ENCODE measurements at regions not wholly inside any gene's neighbourhood (a gene's known extent, or its start where the extent isn't known, plus 50 kb on each side); places are given as distances from the start of the nearest gene placed in this dataset.
"Not testable (repeated sequence)": the region's sequence is repeated elsewhere in the genome, so short reads cannot be mapped to it uniquely, and the experiment has no call there.

DNA sequence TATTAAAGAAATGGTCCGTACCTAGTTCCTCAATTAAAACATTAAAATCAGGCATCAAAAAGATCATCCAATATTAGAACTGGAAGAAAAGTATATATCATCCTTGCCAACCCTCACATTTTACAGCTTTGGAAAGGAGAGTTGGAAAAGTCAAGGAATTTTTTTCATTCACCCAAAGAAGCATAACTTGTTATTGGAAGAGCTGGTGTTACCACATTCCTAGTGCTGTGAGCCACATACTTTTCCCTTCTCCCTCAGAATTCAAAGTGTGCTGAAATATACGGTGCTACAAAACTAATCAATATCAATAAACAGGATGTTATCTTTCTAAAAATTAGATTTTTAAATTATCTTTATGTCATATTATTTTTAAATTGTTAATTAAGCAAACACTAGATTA lies 202.1 kb upstream of the FAT3 start:
- no peak for DNase-seq

DNA sequence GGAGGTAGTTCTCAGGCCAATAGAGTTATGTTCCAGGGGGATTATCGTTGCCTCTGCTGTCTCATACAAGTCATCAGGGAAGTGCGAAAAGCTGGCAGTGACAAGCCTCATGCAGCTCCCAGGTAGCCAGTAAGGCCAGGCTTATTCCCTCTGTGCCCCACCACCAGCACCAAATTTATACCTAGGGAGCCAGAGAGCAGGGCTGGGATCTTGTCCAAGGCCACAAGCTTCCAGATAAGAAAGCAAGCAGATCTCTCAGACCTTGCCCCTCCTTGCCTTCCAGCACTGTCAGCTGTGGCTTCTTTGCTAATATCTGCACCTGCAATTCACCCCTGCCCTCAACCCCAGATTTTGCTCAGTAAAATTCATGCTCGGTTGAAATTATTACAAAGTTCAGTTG lies 206.3 kb upstream of the FAT3 start:
- DNase-seq, result no peak

DNA sequence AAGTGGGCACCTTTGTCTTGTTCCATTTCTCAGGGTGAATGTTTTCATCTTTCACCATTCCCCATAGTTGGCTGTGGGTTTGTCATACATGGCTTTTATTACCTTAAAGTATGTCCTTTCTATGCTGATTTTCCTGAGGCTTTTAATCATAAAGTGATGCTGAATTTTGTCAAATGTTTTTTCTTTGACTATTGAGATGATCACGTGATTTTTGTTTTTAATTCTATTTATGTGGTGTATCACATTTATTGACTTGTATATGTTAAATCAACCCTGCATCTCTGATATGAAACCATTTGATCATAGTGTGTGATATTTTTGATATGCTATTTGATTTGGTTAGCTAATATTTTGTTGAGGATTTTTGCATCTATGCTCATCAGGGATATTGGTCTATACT lies 216.4 kb upstream of the FAT3 start:
- no peak for DNase-seq

DNA sequence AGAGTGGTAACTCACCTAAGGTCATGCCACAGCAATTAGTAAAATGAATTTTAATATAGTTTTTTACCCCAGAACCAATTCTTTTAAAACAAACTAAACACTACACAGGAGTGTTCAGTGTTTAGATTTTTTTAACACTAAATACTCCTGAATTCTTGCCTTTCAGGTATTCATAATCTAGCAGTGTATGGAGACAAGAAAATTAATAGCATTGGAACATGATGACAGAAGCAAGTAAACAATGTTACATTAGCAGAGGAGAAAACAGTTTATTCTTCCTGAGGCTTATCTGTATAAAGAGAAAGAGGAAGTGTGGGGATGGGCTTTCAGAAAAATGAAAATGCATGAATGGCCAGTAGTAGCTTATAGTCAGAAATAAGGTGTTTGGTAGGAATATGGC lies 222.1 kb upstream of the FAT3 start:
- DNase-seq, result no peak

DNA sequence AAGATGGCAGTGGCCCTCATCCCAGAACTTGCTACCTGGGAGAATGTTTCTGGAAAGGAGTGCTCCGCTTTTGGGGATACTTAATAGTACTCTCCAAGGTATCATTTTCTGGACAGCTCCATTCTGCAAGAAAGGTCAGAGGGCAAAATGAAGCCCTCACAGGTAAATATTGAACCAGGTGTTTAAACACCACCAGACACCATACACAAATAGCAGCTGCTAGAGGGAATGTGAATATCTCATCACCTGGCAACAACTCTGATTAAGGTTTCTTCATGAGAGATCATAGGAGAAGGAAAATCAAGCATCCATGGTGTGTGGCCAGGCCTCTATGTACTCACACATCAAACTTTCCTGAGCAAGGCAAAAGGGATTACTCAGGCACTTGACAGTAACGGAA lies 226.1 kb upstream of the FAT3 start:
- no peak for DNase-seq

DNA sequence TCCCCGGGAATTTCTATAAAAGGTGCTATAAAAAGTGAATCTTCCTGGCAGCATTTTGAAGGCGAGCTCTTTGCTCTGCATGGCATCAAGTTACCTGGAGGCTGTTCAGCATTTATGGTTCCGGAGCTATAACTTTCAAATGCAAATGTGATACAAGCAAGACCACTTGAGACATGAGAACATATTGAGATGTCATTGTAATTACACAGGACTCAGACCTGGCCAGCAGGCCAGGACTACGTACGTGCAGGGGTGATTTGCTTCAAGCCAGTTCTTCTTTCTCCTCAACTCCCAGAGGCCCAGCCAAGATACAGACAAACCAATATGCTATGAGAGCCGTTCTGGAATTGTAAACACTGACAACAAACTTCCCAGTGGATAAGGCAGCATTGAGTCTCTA lies 227.4 kb upstream of the FAT3 start:
- DNase-seq, result no peak

DNA sequence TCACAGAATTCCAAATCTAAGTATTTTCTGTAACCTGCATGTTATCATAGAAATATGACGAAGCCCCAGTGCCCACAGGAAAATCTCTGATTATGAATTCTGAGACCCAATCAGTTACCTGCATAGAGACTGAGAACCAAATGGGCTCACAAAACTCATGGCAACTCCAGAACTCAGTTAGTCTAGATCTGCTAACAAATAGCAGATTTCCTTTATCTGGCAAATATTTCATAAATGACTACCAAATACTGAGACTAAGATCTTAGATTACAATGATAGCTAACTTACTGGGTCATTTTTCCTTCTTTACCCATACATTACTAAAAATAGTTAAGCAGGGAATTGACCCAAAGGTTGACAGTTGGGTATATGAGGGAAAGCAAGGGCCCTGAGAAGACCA lies 228.1 kb upstream of the FAT3 start:
- no peak for DNase-seq

DNA sequence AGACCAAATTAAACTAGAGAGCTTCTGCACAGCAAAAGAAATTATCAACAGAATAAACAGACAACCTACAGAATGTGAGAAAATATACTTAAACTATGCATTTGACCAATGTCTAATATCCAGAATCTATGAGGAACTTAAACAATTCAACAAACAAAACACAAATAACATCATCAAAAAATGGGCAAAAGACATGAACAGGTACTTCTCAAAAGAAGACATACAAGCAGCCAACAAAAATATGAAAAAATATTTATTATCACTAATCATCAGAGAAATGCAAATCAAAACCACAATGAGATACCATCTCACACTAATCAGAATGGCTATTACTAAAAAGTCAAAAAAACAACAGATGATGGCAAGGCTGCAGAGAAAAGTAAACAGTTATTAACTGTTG lies 236.2 kb upstream of the FAT3 start:
- DNase-seq, result not testable (repeated sequence)

DNA sequence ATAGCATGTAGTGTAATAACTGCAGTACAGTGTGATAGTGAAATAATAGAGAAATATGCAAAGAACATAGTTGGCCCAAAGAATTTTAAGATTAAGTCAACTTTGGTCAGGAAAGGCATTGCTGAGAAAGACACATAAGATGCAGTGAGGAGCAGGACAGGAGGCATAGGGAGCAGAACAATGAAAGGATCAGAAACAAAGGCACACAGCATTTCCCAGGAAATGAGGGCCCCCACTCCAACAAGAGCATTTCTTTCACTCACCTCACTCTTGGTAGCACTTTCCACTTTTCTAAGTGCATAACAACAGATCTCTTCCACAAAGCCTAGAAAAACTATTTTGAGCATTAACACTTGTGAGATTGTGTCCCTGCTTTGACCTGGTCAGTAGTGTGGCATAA lies 238.4 kb upstream of the FAT3 start:
- no peak for DNase-seq

DNA sequence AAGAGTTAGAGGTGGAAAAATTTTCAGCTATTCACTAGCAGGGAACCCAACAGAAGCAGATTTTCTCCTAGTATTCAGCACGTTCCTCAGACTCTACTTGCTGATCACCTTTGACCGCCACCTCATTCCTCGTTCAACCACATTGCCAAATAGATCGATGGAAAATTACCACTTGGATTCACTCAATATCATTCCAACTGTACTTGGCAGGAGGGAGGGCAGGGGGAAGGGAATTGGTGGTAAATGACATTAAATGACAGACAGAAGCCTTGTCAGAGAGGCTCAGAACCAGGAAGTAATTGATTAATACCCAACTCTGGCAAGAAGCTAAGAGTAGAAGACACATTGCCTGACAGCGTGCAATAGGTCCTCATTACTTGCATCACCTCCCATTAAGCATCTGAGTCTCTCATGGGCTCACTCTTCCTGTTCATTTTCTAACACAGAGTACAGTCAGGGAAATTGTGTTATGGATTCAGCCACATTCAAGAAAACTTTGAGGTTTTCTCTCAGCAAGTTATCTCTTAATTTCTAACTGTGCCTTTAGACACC lies 240.5 kb upstream of the FAT3 start:
- DNase-seq, result no peak

DNA sequence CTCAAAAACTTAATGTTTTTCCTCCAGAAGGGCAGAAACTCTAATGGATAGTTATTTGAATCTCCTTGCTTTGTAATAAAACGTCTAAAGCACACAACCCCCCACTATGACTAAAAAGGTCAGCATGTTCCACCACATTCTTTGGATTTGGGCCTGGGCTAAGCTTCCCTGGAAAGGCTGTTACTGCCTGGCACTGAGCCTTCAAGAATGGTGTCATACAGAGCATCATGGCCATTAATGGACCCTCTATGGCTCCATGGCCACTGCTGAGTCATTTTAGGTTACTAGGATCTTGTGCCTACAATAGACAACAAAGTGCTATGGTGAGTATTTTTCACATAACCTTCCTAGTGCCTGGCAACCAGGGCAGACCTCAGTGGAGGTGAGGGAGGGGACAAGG lies 242.6 kb upstream of the FAT3 start:
- DNase-seq, result no peak

DNA sequence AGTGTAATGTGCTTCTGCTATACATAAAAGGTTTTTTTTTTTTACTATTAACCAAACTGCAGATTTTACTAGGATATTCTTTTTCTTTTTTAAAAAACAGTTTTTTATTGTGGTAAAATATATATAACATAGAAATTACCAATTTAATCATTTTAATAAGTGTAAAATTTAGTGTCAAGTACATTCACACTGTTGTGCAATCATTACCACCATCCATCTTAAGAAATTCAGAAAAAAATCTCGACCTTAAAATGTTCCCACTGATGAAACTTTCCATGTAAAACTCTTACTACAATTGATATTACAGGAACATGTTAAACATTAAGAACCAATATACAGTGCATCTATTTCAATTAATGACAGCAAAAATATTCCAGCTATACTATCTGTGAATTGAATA lies 244.8 kb upstream of the FAT3 start:
- no peak for DNase-seq

DNA sequence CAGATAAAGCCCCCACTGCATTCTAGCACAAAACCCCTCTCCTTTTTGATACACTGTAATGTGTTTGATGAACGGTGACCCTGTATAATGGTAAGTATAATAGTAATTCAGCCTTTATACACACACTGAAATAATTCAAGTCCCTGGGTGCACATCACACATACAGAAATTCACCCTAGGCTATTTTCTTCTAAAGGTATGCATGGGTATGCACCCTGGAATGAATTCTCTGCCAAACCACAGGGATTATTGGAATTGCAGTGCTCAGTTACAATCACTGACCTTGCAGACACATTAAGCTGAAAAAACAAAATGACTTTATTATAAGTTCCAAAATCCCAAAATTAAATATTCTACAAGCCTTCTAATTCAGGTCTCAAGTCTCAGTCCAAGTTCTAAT lies 245.9 kb upstream of the FAT3 start:
- DNase-seq, result no peak

DNA sequence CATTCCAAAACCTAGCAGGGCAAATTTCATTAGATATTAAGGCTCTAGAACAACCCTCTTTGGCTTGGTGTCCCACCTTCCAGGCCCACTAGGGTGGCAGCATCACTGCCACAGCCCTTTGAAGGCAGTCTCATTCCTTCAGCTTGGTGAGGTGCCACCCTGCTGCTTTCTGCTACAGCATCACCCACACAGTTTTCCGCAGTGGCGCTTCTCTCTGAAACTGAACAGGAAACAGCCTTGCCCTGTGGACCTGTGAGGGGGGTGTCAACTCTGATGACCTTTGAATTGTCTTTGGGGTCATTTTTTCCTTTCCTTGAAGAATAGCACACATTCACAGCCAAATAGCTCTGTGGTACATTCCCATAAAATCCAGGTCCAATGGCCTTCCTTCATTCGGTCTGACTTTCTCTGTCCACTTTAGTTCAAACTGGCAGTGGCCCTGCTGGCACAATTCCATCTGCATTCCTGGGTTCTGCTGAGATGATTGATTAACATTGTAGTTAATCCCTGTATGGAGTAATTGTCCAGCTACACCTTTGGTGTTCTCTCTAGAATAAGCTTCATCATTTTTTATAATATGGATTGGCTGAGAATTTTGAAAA lies 251.9 kb upstream of the FAT3 start:
- no peak for DNase-seq

DNA sequence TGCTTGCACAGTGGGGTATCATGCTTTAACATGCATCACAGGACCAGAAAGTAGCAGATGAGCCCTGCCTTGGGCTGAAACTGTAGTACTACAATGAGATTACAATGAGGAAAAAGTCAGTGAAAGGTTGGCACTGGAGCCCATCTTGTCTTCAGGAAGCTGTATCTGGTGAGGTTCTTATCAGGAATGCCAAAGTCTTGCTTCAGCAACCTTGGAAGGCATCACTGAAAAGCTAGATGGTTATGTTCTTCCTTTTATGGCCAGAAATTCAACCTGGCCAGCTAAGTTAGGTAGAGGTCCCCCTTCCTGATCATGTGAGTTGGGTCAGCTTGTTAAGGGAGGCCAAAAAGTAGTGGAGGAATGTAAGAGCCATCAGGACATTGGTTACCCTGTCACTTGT lies 254.0 kb upstream of the FAT3 start:
- DNase-seq, result no peak

DNA sequence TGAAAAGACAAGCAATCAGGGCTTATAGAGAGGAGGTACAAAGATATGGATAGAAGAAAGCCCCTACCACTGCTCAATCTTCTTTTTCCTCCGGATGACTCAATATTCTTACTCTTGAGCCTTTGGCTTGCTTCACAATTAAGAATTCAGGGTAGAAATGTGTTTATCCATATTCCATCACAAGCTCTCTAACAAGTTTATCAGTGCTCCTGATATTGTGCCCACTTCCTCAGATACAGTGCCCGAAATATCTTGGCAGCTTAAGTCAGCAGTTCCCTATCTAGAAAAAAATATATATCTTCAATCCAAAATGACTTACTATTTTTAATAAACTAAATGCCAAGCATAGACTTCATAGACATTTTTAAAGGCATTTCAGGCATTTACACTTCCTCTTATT lies 255.1 kb upstream of the FAT3 start:
- no peak for DNase-seq

DNA sequence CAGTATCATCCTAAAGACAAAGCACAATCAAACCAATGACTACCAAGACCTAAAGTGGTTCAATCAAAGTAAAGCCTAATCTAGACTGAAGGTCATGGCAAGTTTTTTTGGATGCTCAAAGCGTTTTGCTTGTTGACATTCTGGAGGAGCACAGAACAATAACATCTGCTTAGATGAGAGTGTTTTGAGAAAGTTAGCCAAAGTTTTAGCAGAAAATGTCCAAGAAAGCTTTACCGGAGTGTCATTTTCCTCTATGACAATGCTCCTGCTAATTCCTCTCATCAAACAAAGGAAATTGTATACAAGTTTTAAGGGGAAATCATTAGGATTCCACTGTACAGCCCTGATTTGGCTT lies 256.9 kb upstream of the FAT3 start:
- no peak for DNase-seq

DNA sequence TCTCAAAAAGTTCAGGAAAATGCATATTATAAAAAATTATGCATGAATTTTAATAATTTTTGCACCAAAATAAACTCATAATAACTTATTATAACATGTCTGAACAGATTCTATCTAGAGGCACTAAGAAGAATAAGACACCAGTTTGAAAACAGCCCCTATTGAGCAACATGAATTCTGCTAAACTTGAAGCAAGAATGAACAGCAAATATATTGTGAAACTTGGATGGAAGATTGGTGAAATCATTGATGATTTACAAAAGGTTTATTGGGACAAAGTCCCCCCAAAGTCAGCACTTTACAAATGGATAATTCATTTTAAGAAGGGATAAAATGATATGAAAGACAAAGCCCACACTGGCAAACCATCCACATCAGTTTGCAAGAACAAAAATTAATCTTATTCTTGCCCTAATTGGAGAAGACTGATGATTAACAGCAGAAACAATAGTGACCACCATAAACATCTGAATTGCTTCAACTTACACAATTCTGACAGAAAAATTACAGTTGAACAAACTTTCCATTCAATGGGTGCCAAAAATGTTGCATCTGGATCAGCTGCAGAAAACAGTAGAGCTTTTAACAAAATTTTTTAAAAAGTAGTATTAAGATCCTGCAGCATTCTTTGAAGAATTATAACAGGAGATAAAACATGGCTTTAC lies 257.5 kb upstream of the FAT3 start:
- DNase-seq, result no peak

DNA sequence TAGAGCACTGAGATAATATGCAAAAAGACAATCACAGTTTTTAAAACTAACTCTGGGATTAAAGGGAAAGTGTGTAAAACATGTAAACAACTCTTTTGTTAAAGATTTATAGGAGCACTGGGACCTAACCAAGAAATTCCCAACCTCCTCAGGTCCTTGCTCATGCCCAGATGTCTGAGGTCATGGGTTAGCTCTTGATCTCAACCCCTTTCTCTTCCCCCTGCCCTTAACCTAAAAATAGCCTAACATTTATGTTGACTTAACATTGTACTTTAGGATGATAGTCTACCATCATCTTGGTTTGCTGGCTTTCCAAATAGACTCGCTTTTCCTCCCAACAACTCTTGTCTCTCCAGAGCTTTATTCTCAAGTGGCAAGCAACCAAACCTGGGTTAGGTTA lies 258.2 kb upstream of the FAT3 start:
- DNase-seq, result no peak

DNA sequence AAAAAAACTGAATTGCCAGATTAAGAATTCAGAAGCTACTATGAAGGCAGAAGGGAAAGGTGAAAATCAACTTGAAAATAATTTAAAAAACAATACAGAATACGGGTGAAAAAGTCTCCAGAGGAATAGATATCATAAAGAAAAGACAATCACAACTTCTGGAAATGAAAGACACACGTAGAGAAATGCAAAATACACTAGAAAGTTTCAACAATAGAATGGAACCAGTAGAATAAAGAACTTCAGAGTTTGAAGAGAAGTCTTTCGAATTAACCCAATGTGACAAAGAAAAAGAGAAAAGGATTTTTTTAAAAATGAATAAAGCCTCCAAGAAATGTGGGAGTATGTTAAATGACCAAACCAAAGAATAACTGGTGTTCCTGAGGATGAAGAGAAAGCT lies 263.8 kb upstream of the FAT3 start:
- DNase-seq, result no peak

DNA sequence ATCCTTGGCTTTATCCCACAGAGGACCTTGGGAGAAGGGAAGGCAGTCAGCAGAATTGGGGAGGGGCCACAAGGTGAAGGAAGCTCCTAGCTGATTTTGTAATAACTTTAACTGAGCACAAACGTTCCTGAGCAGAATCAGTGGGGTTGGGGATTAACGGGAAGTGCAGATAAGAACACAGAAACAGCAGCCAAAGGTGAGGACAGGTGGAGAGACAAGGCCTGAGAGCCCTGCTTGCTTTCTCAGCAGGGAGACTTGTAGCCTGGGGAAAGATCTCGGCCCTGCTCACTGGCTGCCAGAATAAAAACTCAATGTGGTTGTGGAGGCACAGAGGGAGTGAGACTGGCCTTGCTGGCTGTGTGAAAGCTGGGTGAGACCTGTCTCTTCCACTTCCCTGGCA lies 265.2 kb upstream of the FAT3 start:
- no peak for DNase-seq

DNA sequence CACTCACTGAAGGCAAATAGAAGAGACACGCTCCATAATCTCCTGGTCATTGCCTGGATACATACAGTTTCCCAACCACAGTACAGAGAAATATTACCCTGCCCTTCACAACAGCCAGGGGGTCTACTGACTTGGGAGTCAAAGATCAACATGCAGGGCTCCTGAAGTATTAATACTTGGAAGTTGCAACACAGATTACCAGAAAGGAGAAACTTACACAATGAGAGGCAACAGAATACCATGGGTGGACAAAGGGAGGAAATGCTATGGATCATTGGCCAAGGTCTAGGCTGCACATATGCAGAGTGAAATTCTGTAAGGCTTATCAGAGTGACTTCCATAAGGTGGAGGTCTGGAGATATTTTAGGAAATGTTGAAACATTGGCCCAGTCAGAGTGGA lies 267.9 kb upstream of the FAT3 start:
- DNase-seq, result no peak

DNA sequence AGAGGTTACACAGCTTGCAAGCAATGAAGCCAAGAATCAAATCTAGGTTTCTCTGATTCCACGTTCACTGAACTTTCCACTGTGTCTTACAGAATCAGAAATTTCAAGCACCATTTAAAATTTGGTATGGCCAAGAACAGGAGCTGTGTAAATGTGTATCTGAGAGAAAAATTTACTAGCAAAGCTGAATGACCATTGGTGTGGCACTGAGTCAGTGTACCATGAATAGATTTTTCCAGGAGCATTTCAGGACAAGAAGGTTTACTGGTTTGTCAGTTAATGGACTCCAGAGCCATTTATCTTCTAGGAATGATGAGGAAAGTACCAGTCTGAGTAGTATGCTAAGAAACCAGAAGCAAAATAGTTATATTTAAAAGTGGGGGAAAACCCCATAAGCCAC lies 269.4 kb upstream of the FAT3 start:
- DNase-seq, result no peak

DNA sequence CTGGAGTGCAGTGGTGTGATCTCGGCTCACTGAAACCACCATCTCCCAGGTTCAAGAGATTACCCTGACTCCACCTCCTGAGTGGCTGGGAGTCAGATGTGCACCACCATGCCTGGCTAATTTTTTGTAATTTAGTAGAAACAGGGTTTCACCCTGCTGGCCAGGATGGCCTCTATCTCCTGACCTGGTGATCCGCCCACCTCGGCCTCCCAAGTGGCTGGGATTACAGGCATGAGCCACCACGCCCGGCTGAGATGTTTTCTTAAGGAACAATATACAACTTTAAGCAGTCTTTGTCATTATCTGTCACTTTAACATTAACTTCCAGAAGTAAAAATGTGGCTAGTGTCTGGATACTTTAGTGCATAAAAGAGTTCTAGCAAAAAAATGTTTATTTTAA lies 272.6 kb upstream of the FAT3 start:
- DNase-seq, result no peak

DNA sequence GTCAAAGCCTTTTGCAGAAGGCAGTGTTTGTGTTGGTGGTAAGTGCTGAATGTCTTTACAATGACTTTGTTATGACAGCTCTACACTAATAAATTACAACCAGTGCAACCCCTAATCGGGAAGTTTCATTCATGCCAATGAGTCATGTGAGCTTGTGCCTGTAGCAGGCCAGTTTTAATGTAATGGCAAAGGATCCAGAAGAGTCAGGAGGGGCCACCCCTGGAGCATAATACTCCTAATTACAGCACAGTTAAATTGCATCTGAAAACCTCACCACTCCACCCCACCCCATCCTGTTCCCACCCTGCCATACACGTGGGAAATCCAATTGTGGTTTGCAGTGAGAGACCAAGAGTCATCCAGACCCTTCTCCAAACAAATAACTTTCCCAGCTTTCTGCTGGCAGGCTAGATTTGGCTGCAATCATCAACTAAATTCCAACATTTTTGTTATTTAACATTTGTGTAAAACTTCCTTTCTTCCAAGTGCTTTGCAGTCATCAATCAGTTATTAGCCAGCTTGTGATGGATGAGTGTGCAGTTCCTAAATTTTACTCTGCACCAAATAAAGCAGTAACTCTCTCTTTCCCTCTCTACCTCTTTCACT lies 277.3 kb upstream of the FAT3 start:
- DNase-seq, result no peak
